ENCODE measurements at regions not wholly inside any gene's neighbourhood (a gene's known extent, or its start where the extent isn't known, plus 50 kb on each side); places are given as distances from the start of the nearest gene placed in this dataset.

DNA sequence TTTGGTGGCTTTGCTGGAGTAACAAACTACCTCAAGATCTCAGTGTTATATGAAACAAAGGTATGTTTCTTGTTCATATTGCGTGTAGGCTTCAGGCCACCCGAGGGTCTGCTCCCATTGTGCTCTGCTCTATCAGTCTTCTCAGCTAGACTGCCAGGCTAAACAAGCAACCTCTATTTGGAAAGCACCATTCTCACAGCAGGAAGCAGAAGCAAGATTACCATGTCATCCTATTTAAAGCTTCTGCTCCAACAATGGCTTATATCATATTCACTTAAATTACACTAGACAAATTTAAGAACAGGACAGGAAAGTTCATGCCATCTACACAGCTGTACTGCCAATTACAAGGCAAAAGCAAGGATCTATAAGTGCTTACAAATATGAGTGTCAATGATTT, 385.8 kb downstream of the PPARGC1A start:
- DNase-seq = no peak

DNA sequence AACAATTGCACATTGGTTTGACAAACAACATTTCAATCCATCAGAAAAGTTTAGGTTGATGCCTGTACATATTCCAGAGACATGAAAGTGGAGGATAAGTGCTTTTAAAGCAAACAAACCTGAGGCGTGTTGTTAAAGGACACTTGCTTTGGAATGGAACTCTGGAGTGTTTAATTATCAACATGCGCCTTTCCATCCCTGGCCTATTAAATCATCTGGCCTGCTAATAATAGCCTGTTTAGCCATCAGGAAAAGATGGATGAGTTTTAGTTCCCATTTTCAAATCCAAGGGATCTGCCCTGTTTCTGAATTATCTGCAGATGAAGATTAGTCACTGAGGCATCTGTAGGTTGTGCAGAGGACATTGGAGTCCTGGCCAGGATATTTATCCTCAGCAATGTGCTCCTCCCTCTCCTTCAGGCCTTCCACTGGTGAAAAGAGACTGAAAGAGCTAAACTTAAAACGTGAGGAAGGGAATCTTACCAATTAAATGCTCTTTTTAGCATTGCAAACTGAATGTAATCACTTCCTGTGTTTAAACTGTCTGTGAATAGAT, 388.9 kb downstream of the PPARGC1A start:
- DNase-seq = no peak

DNA sequence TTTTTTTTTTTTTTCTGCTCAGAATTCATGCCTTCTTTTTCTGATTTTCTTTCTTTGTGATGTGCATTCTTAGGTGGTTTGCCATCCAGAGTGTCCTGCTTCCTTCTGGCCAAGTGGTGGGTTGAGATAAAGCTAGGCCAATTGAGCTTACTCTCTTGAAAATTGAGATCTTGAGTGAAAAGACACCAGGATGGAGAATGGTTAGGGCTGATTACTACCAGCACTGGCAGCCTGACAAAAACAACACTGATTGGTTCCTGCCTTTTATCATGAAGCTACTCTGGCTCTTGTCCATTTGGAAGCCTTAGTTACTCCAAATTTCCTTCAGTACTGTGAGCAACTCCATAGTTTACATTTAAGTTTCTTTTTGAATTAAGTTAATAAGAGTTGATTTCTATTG, 404.0 kb downstream of the PPARGC1A start:
- DNase-seq = no peak

DNA sequence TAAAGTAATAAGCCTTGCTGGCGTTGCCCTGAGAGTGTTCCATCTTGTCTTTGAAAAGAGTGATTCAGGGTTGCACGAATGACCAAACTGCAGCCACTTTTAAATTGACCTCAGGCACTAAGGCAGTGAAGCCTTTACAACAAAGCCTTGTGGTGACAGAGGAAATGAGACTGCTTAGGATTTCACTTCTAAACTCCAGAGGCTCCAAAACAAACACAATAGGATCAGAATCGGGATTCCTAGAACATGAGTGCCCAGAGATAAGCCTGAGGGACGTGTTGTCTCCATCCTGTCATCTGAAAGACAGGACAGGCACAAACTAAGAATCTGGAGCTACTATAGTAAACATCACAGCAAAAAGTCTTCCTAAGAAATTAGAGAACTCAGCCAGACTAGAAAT, 405.2 kb downstream of the PPARGC1A start:
- no peak for DNase-seq

DNA sequence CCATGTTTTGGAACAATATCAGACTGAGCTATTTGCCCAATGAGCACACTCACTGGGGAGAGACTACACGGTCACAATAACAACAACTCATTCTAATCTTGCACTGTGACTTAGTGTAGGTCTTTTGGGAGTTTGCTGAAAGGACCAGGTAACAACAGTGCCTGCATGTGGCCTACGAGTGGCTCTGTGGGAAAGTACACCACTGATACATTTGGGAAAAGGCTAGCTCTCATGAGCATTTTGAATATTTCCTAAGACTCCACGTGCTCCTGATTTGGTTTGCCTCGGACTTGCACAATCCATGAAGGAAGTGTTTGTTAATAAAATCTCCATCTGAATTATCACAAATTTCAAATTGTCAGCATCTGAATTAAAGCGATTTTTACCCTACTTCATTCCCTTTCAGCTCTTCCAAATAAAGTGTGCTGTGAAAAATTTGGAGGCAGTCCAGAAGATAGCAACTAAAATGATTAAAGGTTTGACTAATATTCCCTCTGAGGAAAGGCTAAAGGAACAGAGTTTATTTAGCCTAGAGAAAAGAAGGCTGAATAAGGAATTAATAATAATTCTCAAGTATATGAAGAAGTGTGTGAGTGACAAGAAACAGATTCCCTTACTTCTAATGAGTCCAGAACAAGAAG, 406.4 kb downstream of the PPARGC1A start:
- no peak for DNase-seq

DNA sequence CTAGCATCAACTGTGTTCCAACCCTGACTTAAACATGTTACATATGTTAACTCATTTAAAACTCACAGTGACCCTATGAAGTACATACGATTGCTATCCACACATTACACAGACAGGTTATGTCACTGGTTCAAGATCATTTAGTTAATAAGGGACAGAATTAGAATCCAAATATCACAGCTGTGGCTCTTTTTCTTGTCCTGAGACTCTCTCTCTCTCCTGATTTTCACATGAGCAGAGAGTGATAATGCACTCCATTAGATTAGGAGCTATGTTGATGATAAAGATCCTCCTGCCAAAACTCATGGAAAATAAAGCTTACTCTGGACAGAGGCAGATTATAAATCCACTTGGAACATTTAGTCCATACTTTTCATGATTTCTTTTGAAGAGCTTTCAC, 408.3 kb downstream of the PPARGC1A start:
- DNase-seq = no peak

DNA sequence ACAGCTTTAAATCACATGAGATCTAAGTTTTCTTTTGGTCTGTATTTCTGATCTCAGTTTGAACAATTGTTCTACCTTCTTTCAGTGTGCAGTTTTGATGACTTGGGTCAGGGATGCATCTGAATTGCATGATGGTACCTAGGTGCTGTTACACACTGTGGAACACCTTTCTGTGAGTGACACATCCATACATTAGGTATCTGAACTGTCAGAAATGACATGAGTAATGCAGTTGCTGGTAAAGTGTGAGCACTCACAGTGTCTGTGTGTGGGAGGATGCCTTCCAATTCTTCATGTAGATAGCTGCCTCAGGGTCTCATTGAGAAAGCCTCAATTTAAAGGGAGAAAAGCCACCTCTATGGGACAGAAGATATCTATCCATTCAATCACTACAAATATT, 411.9 kb downstream of the PPARGC1A start:
- DNase-seq = no peak

GRCh38 chr4:23476515-23477090, 413.2 kb downstream of the PPARGC1A start:
- no peak for DNase-seq

- DNase-seq = no peak
These were observed 426.8 kb downstream of the PPARGC1A start for GRCh38 chr4:23463071-23463470.

DNA sequence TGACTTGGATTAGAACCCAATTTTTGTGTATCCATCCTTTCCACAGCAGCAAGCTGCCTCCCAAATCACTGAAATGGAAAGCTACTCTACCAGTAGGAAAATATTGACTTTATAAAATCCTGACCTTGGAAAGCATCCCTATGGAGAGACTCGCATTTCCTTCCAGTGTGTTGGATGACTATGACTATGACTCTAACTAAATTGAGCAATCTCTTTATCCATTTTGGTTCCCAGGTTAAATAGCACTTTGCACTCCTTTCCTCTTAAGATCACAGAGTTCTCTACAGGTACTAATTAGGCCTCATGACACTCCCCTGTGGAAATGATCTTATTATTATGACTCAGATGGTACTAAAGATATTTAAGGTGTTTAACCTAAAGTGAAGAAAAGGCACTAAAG, 431.8 kb downstream of the PPARGC1A start:
- DNase-seq = no peak

GRCh38 chr4:23456864-23457263, 433.0 kb downstream of the PPARGC1A start:
- no peak for DNase-seq

GRCh38 chr4:23455456-23456158, 434.2 kb downstream of the PPARGC1A start:
- no peak for DNase-seq

DNA sequence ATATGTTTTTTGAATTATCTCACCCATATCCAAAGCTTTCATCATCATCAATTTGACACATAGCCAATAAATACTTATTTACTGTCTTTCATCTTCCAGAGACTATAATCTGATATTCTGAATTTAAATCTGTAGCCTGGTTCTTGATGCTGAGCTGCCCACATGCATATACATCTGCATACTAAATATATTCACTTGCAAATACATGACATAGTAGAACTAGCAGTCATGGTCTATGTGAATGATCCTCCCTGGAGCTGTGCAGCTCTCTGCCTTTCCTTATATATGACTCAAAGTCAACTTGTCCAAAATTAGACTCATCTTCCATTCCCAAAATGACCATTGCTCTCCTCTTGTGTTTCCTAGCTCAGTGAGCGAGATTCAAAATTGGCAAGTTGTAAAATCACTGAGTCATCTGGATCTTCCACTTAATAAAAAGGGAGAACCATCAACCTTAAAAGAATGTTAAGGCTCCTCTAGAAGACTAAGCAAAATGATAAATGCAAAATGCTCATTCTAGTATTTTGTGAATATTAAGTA, 448.2 kb downstream of the PPARGC1A start:
- DNase-seq = no peak

DNA sequence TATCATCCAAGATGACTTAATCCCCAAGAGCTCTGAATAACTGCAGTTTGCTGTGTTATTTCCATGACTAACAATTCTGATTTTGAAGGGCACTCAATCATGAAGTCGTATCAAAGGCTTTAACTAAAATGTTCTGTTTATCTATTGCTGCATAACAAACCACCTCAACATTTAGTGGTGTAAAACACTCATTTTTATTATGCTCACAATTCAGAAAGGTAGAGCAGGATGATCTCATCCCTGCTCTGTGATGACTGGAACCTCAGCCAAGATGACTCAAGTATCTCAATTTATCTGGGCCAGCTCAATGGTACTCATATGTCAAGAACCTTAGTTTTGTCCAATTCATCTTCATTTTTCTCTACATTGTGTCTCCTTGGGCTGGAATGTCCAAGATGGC, 451.1 kb downstream of the PPARGC1A start:
- no peak for DNase-seq

DNA sequence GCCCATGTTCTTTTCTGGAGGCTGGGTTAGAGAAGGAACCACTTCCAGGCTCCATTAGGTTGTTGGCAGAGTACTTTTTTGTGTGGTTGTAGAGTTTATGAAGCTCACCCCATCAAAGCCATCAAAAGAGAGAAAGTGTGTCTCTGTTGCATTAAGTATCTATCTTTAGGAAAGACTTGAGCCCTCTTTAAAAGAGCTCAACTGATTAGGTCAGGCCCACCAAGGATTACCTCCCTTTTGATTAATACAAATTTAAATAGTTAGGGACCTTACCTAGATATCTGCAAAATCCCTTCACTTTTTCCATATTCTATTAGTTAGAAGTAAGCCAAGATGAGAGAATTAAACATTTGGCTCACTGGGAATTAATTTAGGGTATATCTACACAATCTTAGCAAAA, 460.4 kb downstream of the PPARGC1A start:
- no peak for DNase-seq

GRCh38 chr4:23425570-23425969, 464.3 kb downstream of the PPARGC1A start:
- DNase-seq = no peak

DNA sequence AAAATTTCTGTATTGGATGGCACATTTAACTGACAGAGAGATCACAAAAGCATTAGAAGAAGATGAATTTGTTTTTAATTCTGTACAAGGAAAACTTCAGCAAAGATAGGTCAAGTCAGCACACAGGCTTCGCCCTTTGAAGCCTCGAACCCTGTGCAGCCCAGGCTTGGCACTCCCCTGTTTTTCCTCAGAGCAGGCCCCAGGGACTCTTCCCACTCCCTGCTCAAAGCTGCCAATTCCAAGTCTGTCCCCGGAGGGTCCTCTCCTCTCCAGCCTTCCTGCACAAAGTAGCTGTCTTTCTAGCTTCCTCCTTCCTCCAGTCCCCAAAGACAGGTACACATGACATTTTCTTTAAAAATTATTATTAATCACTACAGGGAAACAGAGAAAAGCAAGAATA, 466.3 kb downstream of the PPARGC1A start:
- no peak for DNase-seq

DNA sequence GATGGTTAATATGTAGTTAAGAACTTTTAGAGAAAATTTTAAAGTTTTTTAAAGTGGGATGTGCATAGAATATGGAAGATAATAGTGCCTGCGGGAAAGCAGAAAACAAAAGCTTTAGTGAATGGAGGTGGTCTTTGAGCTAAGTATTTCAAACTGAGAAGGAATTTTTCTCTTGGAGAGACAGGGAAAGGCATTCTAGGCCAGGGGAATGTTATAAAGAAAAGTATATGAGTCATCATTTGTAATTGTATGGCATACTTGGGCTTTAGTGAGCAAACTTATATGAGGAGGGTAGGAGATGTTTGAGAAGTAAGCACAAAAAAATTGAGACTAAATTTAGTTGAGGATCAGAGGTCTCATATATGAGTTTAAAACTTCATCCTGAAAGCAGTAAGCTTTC, 467.0 kb downstream of the PPARGC1A start:
- no peak for DNase-seq

GRCh38 chr4:23413631-23414030, 476.2 kb downstream of the PPARGC1A start:
- DNase-seq = no peak

GRCh38 chr4:23412701-23413100, 477.1 kb downstream of the PPARGC1A start:
- no peak for DNase-seq

DNA sequence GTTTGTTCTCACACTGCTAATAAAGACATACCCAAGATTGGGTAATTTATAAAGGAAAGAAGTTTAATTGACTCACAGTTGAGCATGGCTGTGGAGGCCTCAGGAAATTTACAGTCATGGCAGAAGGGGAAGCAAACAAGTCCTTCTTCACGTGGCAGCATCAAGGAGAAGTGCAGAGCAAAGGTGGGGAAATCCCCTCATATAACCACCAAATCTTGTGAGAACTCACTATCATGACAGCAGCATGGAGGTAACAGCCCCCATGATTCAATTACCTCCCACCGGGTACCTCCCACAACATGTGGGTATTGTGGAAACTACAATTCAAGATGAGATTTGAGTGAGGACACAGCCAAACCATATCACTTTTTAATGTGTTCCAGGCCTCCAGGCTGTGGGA, 480.9 kb downstream of the PPARGC1A start:
- peak; percentile 9 for DNase-seq

GRCh38 chr4:23401572-23401971, 488.3 kb downstream of the PPARGC1A start:
- no peak for DNase-seq

DNA sequence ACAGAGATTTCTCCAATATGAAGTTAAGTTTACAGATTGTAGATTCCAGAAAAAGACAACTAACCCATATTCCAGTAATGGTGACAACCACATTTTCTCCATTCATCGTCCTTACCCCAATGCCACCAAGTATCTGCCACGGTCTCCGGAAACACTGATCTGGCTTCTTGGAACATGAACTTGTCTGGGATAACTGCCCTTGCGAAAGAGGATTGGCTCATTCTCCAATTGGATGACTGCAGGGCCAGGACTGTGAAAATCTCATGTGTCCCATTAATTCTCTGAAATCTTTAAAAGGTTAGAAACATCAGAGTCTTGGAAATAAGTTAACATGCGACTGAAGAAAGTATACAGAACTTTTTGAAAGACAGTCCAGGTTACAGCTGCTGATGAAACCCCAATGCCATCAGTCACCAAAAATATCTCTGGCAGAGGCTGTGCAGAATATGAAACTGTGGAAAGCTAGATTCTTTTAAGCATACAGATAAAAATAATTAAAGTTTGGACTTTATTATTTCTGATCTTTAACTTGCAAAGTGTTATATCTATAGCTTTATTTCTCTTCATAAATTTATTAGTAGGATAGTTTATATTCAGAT, 496.9 kb downstream of the PPARGC1A start:
- DNase-seq = no peak

DNA sequence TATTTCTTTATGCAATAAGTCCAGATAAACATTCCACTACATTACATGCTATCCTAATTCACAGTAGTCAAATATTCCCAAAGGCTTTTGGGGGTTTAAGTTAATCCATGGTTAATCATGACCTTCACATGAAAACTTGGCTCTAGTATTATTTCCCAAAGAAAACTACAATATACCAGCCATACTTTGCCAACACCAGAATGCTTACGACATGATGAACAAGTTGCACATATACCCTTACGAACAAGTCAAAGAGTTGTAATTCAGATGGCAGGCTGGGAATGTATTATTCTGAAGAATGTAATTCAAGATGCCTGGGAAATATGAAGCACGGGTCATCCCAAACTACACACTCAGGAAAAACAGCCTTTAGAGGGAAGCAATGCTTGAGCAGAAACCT, 499.6 kb downstream of the PPARGC1A start:
- DNase-seq = no peak
